Gastrocnemius medialis (tissue), 4 donors: ENCODE measurements at regions not wholly inside any gene's neighbourhood (a gene's known extent, or its start where the extent isn't known, plus 50 kb on each side); places are given as distances from the start of the nearest gene placed in this dataset.

Experiments
- ATAC-seq, 2 donors: fragments of 150-250 bp; one replicate each; pipeline ENCODE4 v1.9.1; 2016
- DNase-seq, 2 donors: peaks; one replicate each; pipeline ENCODE4 v3.0.0-alpha.2; 2019
- H3K27ac ChIP-seq, 4 donors: fragments of 200-600 bp; sonication (generic); 1 replicate in 1 of 4; 2 replicates in 3 of 4; pipeline ENCODE4 v1.5.1; 2016 to 2018; ENCODE audit warnings: mild to moderate bottlenecking in 2 of 4, moderate library complexity in 1 of 4
- H3K27me3 ChIP-seq, 3 donors: fragments of 200-600 bp; sonication (generic) in 2 of 3; 1 replicate in 1 of 3; 2 replicates in 2 of 3; pipeline versions ENCODE4 v1.5.1 to v1.6.0; 2016 to 2019; ENCODE audit warnings: mild to moderate bottlenecking in 1 of 3, moderate library complexity in 1 of 3
- H3K36me3 ChIP-seq, 2 donors: fragments of 200-600 bp; sonication (generic) in 1 of 2; one replicate each; pipeline ENCODE4 v1.5.1; 2017 to 2018
- H3K4me1 ChIP-seq, 2 donors: fragments of 200-600 bp; sonication (generic) in 1 of 2; one replicate each; pipeline ENCODE4 v1.5.1; 2016 to 2017; ENCODE audit warnings: mild to moderate bottlenecking in 2 of 2
- H3K4me3 ChIP-seq, 4 donors: fragments of 200-600 bp; sonication (generic) in 3 of 4; 1 replicate in 1 of 4; 2 replicates in 3 of 4; pipeline ENCODE4 v1.5.1; 2016 to 2019; ENCODE audit warnings: mild to moderate bottlenecking in 2 of 4
- H3K9me3 ChIP-seq, 3 donors: fragments of 200-600 bp; sonication (generic) in 2 of 3; 1 replicate in 1 of 3; 2 replicates in 2 of 3; pipeline ENCODE4 v1.5.1; 2016 to 2019
- POLR2A ChIP-seq, 2 donors: fragments of 450-650 bp; IDR thresholded peaks; one replicate each; pipeline ENCODE4 v1.6.1; 2017; ENCODE audit warnings: antibody characterized with exemption in 2 of 2, mild to moderate bottlenecking in 2 of 2, moderate library complexity in 2 of 2
- in situ Hi-C, 4 donors: fragments of 200-750 bp; cut with MboI; loops; one replicate each; pipeline versions ENCODE4 v1.15.0 to v1.8.0; 2017; ENCODE audit warnings: low sequenced_read_pairs in 4 of 4
- intact Hi-C: fragments of 100-400 bp; cut with DNase I; formaldehyde crosslinking; loops from one replicate; pipeline ENCODE4 v1.15.1; 2023; ENCODE audit warnings: low total_unique reads
- TF ChIP-seq, protein P1 (sequence below), 5 experiments: fragments of 450-650 bp in 3 of 5; fragments of 200-600 bp in 2 of 5; sonication (generic) in 2 of 5; IDR thresholded peaks in 4 of 5; conservative IDR thresholded peaks in 1 of 5; 1 replicate in 4 of 5; 2 replicates in 1 of 5; pipeline ENCODE4 v1.5.1; 2016 to 2019; ENCODE audit warnings: antibody characterized with exemption in 5 of 5, mild to moderate bottlenecking in 3 of 5, moderate library complexity in 3 of 5

DNA sequence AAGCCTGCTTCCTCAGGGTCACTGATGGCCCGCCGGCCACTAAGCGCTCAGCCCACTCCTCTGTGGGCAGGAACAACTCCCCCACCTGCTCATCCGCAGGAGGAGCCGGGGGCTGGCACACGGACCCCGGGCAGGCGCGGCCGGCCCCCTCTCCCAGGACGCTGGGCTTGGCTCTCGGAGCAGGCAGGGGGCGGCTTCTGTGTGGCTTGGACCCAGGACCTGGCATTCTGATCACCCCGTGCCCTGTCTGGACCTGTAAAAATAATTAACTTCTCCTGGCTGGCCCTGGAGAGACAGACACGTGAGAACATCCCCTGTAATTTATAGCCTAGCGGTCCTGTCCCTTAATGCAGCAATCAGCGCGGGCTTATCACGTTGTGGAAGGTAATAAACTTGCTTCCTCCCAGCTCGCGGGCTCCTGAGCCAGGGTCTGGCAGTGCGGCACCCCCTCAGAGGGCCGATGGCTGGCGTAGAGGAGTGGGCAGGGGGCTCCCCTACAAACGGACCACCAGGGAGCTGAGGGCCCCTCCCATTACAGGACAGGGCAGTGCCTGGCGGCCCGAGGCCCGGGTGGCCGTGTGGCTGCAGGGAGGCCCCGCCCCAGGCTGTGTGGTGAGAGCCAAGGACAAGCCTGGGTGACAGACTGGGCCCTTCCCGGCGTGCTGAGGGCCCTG lies 84.5 kb upstream of the NKX1-1 start:
- intact Hi-C loops (no loop called here), in situ Hi-C loops (no loop called here)
- H3K4me1 ChIP-seq: no peaks in the 10 kb centered on the region
- no peak overlapping the region for H3K27ac ChIP-seq
- TF ChIP-seq, protein P1, sequence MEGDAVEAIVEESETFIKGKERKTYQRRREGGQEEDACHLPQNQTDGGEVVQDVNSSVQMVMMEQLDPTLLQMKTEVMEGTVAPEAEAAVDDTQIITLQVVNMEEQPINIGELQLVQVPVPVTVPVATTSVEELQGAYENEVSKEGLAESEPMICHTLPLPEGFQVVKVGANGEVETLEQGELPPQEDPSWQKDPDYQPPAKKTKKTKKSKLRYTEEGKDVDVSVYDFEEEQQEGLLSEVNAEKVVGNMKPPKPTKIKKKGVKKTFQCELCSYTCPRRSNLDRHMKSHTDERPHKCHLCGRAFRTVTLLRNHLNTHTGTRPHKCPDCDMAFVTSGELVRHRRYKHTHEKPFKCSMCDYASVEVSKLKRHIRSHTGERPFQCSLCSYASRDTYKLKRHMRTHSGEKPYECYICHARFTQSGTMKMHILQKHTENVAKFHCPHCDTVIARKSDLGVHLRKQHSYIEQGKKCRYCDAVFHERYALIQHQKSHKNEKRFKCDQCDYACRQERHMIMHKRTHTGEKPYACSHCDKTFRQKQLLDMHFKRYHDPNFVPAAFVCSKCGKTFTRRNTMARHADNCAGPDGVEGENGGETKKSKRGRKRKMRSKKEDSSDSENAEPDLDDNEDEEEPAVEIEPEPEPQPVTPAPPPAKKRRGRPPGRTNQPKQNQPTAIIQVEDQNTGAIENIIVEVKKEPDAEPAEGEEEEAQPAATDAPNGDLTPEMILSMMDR (IDR thresholded peaks at IDR 0.05 in 4 of 5, conservative IDR thresholded peaks at IDR 0.05 in 1 of 5): no peak
- no peak for TF ChIP-seq POLR2A (IDR thresholded peaks at IDR 0.05)
- no peaks in the 10 kb centered on the region for H3K36me3 ChIP-seq
- peaks cover 0 to under 1% (median 0%) of the 10 kb centered on the region in 3 donors for H3K9me3 ChIP-seq
- H3K4me3 ChIP-seq: no peak overlapping the region
- no peak for ATAC-seq
- H3K27me3 ChIP-seq: peaks cover 30 to 68% (median 53%) of the 10 kb centered on the region in 3 donors
- no peak for DNase-seq

DNA sequence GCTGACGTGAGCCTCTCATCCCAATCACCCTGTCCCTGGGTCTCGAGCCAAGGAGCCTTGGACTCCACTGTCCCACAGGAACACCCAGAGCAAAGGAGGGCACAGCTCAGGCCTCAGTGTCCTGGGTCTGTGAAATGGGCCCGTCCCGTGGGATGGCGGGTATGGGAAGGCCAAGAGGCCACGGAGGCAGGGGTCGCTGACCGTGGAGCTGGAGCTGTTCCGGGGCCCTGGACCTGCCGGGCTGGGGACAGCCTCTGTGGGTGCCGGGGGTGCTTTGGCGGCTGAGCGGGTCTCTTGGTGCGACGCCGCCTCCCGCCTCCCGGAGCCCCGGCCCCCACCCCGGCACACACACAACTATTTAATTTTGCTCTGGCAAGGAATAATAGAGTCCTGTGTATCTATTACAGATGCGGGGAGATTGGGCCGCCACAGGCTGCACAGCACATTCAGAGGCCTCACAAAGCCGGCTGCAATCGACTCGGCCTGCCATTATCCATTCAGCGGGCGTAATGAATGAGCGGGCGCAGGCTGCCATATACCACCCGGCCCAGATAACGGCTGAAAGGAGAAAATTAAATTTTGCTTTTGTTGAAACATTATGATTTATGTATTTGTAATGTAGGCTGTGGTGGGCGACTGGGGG lies 83.9 kb upstream of the NKX1-1 start:
- ATAC-seq (no peak), DNase-seq (no peak)
- Histone ChIP-seq H3K4me1 (no peaks in the 10 kb centered on the region), H3K36me3 (no peaks in the 10 kb centered on the region), H3K27me3 (peaks cover 30 to 68% (median 53%) of the 10 kb centered on the region in 3 donors), H3K9me3 (peaks cover 0 to 4% (median 0%) of the 10 kb centered on the region in 3 donors), H3K4me3 (no peak overlapping the region), H3K27ac (no peak overlapping the region)
- in situ Hi-C loops: no loop called here
- TF ChIP-seq, protein P1 (IDR thresholded peaks at IDR 0.05 in 4 of 5, conservative IDR thresholded peaks at IDR 0.05 in 1 of 5): no peak
- no peak for TF ChIP-seq POLR2A (IDR thresholded peaks at IDR 0.05)
- intact Hi-C loops: no loop called here

DNA sequence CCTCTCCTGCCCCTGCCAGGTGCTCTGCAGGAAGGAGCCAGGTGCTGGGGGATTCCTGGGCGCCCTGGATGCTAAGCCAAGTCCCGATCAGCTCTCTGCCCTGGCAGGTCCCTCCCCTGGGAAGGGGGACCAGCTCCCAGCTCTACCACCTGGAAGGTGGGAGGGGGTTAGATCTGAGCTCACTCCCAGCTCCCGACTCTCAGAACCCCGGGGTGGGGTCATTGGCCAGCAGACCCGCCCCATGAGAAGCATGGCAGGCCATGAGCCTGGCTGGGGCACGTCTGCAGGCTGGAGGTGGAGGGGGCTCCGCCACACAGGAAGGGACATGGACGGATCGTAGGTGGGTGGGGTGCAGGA lies 83.4 kb upstream of the NKX1-1 start:
- H3K9me3 ChIP-seq: peaks cover 0 to 4% (median 0%) of the 10 kb centered on the region in 3 donors
- no peaks in the 10 kb centered on the region for H3K4me1 ChIP-seq
- no peaks in the 10 kb centered on the region for H3K36me3 ChIP-seq
- TF ChIP-seq POLR2A (IDR thresholded peaks at IDR 0.05): no peak
- TF ChIP-seq, protein P1 (IDR thresholded peaks at IDR 0.05 in 4 of 5, conservative IDR thresholded peaks at IDR 0.05 in 1 of 5): no peak
- H3K27ac ChIP-seq: no peak overlapping the region
- intact Hi-C loops: no loop called here
- DNase-seq (no peak), ATAC-seq (no peak)
- peaks cover 30 to 63% (median 52%) of the 10 kb centered on the region in 3 donors for H3K27me3 ChIP-seq
- H3K4me3 ChIP-seq: no peak overlapping the region
- in situ Hi-C loops: no loop called here

DNA sequence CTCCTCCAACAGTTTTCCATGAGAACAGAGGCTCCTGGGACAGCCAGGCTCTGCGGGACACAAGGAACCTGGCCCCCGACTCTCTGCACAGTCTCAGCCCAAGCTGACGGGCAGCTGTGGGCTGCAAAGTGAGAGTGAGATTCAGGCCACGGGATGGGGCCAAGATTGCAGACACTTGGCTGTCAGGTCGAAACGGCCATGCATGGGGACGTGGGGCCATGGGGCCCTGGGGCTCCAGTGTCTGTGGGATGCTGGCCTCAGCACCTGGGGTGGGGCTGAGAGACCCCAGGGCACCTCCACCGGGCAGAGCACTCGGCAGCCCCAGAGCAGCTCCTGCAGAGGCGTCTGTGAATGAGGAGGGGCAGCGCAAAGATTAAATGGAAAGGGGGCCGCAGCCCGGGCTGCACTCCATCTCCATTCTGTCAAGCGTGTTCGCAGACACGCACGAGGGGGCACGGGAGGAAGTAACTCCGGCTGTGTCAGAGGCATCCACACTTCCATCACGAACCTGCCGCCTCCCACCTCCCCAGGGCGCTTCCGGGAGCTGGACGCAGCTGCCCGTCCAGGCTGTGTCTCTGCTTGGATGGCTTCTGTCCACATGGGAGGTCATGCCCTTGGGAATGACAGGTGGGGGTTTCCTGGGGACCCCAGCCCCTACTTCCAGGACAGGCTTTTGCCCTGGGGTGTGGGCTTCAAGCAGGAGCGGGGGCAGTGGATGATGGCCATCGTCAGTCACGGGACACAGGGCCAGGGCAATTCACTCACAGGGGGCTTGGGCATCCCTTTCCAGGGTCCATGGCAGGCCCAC lies 82.8 kb upstream of the NKX1-1 start:
- no peak overlapping the region for H3K4me3 ChIP-seq
- H3K27me3 ChIP-seq: peaks cover 30 to 57% (median 46%) of the 10 kb centered on the region in 3 donors

More for the DNA sequence above, 82.8 kb upstream of the NKX1-1 start:
- no peak for TF ChIP-seq POLR2A (IDR thresholded peaks at IDR 0.05)
- TF ChIP-seq, protein P1 (IDR thresholded peaks at IDR 0.05 in 4 of 5, conservative IDR thresholded peaks at IDR 0.05 in 1 of 5): no peak
- ATAC-seq (no peak), DNase-seq (no peak)
- H3K4me1 ChIP-seq: no peaks in the 10 kb centered on the region
- no peaks in the 10 kb centered on the region for H3K36me3 ChIP-seq
- no peak overlapping the region for H3K27ac ChIP-seq
- in situ Hi-C loops: no loop called here
- intact Hi-C loops: no loop called here
- H3K9me3 ChIP-seq: peaks cover 0 to 4% (median 0%) of the 10 kb centered on the region in 3 donors
